NCI-H1930 (cell line): ENCODE measurements at regions not wholly inside any gene's neighbourhood (a gene's known extent, or its start where the extent isn't known, plus 50 kb on each side); places are given as distances from the start of the nearest gene placed in this dataset.

Source experiments
- DNase-seq, 2 experiments: peaks; one replicate each; lab custom pipeline; 2025; lab: John Stamatoyannopoulos, UW

DNA sequence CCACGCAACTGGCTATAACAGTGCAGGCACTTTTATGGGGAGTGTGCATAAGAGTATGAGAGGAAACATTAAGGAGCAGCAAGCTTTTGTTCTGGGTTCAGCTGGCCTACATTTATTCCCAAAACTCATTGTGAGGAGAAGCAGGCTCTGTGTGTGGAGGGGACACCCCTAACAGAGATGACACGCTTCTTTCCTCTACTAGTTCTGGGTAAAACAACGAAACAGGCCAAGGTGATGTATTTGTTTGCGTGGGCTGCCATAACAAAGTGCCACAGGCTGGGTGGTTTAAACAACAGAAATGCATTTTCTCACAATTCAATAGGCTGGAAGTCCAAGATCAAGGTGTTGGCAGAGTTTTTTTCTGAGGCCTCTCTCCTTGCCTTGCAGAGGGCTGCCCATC, 488.6 kb downstream of the MID1IP1 start:
- no peak for DNase-seq

DNA sequence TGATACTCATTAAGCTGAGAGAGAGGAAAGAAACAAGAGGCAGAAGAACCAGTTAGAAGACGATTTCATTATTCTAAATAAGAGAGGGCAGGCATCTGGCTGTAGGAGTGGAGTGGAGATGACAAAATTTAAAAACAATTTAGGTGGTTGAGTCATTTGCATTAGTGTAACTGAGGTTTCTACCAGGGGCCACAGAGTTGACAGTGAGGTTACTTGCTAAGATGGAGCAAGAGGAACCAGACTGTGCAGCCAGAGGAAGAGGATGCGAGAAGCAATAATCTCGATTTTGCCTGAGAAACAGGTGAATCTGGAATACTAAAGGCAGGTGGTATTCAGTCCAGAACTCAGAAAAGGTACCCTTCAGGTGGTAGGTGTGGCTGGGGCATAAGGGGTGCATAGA, 491.9 kb downstream of the MID1IP1 start:
- DNase-seq = no peak

DNA sequence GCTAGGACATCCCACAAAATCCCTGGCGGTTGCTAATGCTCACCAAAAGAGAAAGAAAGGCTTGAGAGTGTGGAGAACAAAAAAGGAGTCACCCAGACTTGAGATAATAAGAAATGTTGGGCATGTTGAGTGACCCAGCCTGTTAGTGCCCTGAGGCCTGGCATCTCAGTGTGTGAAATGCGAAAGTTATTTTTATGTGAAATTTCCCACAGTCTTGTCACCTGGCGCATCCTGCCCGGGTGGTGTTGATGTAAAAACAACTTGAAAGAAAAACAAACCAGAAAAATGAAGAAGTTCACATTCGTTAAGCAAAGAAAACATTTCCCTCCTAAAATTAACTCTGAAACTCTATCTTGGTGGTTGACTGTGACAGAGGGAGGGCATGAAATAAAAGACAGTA, 495.2 kb downstream of the MID1IP1 start:
- DNase-seq = no peak

DNA sequence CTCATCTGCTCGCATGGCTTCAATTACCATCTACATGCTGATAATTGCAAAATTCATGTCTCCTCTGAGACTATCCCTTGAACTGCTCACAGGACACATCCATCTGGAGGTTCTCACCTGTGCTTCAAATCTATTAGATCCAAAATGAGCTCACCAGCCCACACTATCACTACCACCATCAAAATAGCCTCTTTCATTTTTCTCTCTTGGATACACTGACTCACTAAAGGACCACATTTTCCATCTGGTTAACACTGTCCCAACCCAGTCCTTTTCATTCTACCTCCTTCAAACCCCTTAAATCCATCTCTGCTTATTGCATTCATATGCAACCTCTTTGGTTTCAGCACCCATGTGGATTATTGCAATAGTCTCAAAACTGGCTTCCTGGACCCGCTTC, 497.6 kb downstream of the MID1IP1 start:
- DNase-seq = no peak

DNA sequence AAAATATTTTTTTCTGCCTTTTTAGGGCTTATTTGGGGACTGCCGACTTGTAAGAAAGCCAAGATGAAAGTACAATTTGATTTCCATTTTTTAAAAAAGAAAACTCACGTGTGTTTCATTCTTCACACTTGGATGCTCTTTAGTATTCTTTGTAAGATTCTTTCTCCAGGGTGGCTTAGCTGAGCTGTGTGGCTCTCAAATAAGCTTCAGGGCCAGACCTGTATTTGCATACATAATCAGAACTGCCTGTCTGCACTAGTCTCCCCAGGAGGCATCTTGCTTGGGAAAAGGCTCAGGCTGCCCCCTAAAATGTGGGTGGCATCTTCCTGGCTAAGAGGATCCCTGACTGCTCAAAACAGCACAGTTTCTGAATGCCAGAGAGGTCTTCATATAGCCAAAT, 498.4 kb downstream of the MID1IP1 start:
- no peak for DNase-seq

DNA sequence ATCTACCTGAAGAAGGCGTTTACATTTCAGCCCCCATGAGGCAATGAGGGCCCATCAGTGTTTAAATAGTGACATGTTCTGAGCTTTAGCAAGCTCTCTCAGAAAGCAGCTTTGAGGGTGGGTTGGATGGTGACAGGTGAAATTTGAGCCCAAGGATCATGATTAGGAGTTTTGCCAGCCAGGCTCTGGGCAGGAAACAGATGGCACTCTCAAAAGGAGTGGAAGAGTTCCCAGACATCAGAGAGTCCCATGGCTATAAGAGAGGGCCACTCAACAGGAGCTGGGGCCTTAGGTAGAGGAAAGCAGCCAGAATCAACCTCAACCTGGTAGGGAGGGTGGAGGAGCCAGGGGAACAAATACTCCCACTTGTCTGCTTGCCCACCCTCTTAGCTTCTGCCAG, 499.8 kb downstream of the MID1IP1 start:
- DNase-seq = no peak

DNA sequence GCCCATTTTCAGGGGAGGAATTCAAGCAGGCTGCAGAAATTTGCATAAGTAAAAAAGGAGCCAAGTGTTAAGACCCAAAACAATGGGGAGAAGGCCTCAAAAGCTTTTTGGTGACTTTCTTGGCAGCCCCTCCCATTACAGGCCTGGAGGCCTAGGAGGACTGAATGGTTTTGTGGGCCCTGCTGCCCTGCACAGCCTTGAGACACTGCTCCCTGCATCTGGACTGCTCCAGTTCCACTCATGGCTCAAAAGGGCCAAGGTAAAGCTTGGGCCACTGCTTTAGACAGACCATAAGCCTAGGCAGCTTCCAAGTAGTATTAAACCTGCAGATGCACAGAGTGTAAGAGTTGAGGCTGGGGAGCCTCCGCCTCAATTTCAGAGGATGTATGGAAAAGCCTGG, 501.6 kb downstream of the MID1IP1 start:
- no peak for DNase-seq

DNA sequence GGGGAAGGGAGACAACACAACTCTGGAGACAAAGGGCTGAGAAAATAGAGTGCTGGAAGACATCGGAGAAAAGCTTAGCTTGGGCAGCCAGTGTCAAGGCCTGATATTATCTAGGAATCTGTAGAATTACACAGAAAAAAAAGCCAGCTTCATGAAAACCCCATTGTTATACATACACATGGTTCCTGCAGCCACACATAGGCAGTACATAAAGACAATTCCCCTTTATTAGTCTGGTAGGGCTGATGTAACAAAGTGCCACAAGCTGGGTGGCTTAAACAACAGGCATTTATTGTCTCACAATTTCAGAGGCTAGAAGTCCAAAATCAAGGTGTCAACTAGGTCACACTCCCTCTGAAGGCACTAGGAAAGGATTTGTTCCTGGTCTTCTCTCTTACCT, 503.5 kb downstream of the MID1IP1 start:
- no peak for DNase-seq

DNA sequence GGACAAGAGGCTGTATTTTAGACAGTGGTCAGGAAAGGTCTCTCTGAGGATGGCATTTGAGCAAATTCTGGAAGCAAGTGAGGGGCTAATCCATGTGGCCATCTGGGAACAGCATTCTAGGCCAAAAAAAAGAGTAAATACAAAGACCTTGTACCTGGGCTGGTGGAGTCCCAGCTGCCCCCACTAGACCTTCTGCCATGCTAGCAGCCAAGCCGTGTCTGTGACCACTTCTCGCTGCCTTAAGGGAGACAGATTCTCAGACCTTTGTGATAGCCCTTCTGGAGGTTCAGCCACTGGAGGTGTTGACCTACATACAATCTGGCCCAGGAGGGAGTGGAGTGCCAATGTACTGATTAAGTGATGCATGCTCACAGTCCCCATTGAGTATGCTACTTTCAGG, 506.2 kb downstream of the MID1IP1 start:
- DNase-seq = no peak

DNA sequence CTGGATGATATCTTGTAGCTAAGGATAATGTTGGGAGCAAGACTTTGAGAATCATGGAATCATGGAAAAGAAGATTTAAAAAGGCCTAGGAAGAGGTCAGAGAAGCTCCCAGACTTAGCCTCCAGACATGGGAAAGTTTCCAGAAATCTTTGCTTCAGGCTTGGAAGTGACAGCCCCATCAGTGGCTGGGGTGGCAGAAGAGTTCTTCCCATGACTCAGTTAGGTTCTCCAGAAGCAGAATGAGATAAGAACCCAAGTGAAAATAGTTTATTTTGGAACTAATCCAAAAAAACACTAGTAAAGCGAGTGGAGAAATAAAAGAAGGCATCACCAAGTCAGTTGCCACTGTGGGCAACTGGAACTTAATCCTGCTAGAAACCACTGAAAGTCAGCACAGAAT, 506.9 kb downstream of the MID1IP1 start:
- no peak for DNase-seq

DNA sequence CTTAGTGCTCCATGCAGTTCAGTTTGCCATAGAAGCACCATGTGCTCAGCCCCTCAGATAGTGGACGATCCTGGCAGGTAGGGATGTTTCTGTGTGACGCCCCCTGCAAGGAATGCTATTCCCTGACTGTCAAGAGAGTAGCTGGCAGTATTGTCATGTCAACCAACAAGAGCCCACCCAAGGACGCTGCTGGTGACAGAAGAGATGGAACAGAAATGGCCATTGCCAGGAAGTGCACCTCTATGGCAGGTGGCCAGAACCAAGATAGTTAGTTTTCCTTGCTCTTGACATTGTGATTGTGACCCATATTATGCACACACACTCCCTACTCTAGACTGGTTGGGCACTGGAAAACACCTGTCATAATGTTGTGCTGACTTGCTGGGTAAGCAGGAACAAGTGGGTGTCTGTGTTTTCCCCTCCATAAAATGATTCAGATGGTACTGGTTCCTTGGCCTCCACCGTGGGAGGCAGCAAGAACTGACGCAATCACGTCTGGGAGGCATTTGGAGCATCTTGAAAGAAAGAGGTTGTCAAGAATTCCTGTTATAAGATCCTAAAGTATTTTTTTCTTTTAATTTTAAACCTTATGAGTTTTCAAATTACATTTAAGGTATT, 507.9 kb downstream of the MID1IP1 start:
- DNase-seq = no peak

DNA sequence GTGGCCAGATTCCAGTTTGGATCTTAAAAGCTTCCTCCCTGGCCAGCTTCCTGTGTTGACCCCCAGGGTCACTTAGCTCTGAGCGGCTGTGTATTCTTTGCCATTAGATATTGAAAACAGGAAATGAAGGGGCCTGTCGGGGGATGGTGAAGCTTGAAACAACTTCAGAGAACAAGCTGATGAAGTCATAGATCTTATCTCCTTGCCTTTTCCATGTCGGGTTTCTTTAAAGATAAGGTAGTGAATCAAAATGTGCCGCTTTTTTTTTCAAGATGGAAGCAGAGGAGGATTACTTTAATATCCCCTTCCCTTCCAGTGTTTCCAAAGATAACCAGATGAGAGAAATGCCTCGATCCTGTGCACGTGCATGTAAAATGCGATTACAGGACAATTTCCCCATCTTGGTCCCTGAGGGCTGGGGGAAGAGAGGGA, 508.5 kb downstream of the MID1IP1 start:
- DNase-seq = no peak

DNA sequence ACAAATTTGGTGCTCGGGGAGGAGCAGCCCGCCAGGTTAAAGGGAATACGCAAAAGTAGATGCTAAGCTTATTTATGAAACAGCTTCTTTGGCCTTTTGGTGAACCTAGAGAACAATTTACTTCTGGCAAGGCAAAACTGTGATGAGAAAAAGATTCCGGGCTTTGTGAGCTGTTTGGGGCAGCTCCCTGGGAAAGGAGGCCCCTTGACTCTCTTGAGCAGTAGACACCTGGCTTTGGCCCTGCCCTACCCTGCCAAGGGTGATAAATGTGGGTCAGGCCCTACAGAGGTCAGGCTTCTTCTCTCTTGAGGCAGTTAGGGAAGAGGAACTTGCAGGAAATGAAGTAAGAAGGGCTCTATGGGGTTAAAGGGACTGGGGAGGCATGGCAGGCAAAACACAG, 509.6 kb downstream of the MID1IP1 start:
- DNase-seq = no peak

DNA sequence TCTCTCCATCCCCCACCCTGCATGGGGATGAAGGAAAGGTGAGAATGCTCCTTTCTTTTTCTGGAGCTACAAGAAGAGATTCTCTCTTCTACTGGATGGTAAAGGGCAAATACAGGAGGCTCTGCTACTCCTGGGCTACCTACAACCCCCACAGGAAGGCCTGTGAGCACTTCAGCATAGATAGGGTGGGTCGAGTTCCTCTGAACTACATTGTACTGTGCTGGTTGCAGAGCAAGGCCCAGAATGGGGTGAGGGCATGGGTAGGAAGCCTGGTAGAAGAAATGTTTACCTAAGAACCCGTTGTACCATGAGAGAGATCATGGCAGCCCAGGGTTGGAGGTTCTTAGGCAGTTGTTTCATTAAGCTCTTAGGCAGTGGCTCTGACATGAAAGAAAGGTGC, 510.4 kb downstream of the MID1IP1 start:
- DNase-seq = no peak

DNA sequence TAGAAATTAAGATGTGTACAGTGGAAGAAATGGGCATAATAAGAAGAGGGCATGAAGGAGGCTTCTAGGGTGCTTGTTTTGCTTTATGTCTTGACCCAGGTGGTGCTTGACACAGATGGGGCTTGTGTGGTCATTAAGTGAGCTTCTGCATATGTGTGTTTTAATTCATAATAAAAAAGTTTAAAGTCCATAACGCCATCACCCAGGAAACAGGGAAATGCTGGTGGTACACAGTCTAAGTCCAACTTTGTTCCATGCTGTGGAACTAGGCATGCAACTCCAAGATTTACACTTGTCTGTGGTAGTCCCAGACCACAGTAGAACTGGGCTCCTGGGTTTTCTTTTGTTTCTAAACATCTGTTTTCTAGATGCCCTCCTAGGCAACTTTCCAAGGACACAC, 511.9 kb downstream of the MID1IP1 start:
- DNase-seq = no peak

DNA sequence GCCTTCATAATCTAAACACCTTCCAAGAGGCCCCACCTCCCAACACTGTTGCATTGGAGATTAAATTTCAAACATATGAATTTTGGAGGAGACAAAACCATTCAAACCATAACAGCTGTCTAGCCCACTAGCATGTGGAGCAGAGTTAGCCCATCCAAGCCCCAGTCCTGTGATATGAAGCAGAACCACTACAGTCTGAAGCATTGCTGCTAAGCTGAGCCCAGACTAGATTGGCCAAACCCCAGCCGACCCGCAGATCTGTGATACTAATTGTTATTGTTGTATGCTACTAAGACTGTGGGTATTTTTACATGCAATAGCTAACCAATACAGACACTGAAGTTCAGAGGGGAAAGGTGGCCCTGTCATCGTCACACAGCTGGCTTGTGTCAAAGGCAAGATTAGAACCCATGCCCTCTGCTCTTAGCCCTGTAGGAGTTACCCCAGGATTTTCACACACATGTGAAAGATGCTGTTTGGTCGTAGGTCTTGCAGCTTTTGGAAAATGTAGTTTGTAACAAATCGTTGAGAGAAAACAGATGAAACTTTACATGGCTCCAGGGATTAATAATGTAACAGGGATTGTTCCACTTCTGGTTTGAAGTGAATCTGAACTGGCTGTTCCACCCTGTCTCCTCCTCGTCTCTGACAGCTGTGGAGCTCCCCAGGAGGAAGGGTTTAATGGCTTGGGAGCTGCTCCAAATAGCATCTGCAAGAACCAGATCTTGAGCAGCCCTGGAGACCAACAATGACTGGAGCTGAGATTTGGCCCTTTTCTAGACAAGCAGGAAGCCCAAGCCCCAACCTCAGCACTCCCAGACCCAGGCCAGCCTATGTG, 517.5 kb downstream of the MID1IP1 start:
- no peak for DNase-seq

DNA sequence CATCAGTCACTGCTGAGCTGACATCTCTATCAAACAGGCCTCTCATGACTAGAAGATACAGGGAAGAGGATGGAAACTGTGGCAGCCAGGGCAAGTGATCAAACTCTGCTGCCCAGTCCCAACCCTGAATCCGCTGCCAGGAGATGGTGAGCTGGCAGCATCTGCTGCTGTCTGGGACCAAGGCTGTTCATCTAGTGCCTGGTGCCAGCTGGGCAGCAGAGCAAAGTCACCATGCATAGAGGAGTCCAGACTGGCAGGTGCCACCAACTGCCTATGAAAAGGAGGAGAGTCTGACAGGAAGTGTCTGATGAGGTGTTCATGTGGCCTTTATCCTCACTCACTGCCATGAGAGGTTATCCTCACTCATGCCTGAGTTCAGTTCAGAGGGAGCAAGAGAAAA, 518.9 kb downstream of the MID1IP1 start:
- DNase-seq = no peak

DNA sequence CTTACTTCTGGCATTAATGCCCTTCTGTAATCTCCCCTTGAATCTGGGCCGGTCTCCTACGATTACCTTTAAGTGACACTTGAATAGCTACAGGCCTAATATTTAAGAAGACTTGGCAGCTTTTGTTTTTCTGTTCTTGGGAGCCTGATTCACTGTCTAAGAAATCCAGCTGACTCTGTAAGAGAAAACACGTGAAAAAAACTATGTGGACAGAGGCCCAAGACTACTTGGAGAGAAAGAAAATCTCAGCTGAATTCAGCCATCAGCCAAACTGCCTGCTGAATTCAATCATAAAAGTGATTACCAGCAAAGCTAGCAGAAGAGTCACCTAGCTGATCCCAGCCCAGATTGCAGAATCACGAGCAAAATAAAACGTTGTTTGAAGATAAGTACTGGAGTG, 521.2 kb downstream of the MID1IP1 start:
- DNase-seq = no peak

DNA sequence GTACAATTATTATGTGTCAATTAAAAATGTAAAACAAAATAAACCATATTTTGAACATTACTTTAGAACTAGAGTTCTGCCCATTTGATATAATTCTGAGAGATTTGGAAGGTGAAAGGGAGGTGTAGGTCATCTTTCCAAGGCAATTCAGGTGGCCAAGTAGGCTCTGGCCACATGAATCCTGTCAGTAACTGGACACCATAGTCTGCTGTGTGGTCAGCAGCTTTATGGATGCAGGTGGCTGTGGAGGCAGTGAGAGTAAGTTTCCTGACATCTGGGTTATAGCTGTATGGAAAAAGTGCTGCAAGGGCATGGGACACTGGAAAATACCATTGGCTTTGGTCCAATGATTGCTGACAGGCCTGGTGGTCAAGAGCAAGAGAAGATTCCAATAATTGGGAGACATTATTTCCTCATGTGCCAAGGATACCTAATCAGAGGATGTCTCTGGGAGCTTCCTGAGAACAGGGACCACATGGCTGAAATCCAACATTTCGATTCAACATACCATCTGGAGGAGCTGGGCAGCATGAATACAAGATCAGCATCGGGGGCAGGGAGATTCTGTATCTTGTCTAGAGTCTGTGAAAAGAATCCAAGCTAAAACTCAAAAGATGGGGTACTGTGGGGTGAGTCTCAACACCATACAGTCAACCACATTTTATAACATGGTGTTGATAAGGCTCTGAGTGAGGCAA, 523.1 kb downstream of the MID1IP1 start:
- no peak for DNase-seq

DNA sequence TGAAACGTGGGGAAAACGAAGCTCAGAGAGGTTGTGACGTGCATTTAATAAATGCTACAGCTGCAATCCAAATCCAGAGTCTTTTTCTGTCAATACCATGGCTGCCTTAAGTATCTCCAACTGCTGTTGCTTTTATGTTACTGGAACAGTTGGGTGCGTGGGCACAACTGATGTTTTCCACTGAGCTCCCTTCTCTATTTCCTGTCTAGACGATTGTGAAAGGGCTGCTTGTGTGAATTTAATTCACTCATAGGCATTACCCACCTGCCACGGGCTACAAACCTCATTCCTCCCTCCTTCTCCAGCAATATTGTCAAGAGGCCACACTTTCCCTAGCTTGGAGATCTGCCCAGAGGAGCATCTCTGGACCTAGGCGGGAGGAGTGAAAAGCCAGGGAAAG, 526.0 kb downstream of the MID1IP1 start:
- no peak for DNase-seq

DNA sequence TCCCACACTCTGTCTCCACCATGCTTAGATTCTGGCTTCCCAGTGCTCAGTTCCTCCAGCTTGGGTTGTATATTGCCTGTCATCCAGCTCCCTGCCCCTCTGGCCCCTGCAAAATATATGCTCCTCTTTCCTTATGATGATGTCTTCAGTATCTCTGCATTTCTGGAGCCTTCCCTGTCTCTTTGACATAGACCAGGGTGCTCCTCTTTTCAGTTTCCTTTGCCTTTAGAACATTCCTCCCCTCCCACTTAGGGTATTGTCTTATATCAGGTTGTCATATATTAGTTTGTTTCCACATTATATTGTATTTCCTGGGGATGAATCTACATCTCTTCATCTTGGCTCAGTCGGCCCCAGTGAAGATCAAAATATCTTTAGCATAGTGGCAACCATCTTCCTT, 526.4 kb downstream of the MID1IP1 start:
- DNase-seq = no peak

DNA sequence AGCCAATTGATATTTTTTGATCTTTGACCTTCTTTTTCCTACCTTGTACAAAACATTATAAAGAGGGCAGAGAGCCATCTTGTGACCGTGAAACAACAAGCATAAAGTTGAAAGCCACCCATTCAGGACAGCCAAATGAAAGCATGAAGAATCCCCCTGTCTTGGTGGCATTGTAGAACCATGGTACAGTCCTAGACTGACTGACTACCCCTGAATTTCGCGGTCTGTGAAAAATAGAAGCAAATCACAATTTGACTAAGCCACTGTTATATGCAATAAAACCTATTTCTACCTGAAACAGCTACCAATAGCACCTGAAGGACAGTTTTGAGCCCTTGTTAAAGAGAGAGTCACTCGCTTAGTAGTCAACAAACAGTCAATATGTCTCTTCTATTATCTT, 527.4 kb downstream of the MID1IP1 start:
- no peak for DNase-seq

DNA sequence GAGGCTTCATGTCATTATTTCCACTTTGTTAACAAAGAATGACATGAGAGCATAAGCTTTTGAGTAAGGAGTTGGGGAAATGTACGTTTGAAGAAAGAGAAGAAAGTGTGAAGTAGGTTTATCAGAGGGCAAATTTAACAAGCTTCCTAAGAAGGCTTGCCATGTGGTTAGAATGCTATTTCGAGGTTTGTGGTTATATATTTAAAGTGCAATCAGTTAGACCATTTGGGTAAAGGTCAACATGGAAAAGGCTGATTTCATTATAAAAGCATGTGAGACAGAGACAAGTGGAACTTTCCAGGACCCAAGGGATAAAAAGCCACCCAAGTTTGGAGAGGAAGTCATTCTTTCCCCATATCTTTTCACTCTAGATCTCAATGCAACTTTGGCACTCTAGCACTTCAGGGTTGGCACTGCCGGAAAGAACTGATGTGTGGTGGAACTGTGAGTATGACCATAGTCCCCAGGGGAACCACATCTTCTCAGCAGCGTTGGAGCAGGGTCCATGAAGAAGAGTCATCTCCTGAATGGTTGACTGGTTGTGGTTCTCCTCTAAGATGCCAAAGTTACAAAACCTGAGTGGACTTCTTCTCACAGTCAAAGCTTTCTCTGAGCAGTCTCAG, 529.9 kb downstream of the MID1IP1 start:
- DNase-seq = no peak
